ENCODE measurements at regions not wholly inside any gene's neighbourhood (a gene's known extent, or its start where the extent isn't known, plus 50 kb on each side); places are given as distances from the start of the nearest gene placed in this dataset.
A peak's percentile ranks its signal among the peaks of the same experiment; 100 is the strongest.

DNA sequence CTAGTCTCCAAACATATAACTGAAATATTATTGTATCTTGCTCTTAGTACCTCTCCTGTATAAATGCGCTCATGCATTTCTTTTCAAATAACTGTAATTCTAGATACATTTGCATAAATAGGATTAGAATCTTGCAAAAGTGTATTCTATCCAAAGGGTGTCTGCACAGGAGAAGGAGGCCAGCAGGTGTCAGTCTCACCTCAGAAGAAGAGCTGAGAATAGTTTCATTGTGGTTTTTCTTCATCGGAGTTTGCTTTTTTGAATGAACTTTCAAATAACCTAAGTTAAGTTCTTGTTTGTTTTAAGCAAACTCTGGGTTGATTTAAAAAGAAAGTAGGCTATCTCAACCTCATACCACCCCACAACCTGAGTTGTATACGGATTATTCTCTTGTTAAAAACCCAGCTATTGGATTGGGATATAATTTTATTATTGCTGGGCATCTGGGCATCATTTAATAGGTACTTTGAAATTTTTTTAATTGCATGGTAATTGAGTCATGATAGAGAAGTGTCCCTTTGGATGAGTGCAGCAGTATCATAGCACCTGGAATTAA is 125.0 kb upstream of the MLIP start:
- Histone ChIP-seq H3K4me2 (ENCODE audit: low read depth, low read length, poor library complexity, severe bottlenecking) (no peak overlapping the region), H3K9ac (ENCODE audit: low read depth, low read length, poor library complexity, severe bottlenecking) (no peak overlapping the region), H2AFZ (ENCODE audit: low read length) (no peak overlapping the region)

DNA sequence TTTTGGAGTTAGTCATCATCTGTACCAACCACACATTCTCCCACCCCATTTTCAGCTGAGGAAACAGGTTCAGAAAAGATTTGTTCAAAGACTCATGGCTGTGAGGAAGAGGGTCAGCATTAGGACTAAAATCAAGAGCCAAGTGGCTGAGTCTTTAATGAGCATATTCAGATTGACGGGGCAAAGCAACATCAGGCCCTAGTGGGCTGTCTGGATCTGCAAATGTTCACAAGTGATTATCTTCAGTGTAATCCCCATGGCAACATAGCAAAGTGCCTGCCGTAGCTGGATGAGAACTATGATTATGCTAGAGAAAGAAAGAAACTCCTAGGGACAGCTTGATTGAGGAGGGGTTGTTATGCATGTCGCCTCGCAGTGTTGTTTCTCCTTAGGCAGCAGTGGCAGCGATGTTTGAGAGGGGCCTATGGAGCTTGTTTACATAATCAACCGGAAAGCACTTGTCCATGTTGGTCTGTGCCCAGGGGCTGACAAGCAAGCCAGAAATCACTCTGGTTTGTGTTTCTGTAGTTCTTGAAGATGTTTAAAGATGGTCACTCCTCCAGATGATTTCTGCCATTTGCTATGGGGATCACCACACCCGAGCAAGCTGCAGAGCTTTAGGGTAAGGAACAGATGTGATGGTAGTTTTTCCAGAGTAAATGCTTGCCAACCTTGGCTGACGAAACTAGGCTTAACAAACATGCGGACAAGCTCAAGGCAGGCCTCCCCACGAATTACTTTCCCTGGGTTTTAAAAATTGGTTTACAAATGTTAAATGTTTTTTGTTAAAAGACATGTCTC is 124.3 kb upstream of the MLIP start:
- Histone ChIP-seq H3F3A (ENCODE audit: low read depth) (no peaks in the 10 kb centered on the region), H3K27me3 (ENCODE audit: insufficient read depth, low read length, poor library complexity, severe bottlenecking) (no peaks in the 10 kb centered on the region), H2AFZ (ENCODE audit: low read length) (no peak overlapping the region), H3K4me2 (ENCODE audit: low read depth, low read length, poor library complexity, severe bottlenecking) (no peak overlapping the region), H3K36me3 (ENCODE audit: insufficient read depth, low read length) (no peaks in the 10 kb centered on the region), H3K79me2 (ENCODE audit: insufficient read depth, low read length) (no peaks in the 10 kb centered on the region), H3K4me3 (ENCODE audit: low read length, poor library complexity, severe bottlenecking) (no peak overlapping the region), H3K9me3 (ENCODE audit: insufficient read depth, low read depth, low read length) (no peaks in the 10 kb centered on the region), H3K9me2 (replicated peaks; ENCODE audit: low read depth, low read length) (no peaks in the 10 kb centered on the region), H4K20me1 (ENCODE audit: insufficient read depth, low read length, poor library complexity, severe bottlenecking) (no peaks in the 10 kb centered on the region), H3K4me1 (ENCODE audit: insufficient read depth, low read length, poor library complexity, severe bottlenecking) (no peaks in the 10 kb centered on the region), H3K9ac (ENCODE audit: low read depth, low read length, poor library complexity, severe bottlenecking) (no peak overlapping the region)
- no peak for TF ChIP-seq EZH2phosphoT487 (IDR thresholded peaks at IDR 0.05; ENCODE audit: borderline replicate concordance)
- TF ChIP-seq, protein P1, sequence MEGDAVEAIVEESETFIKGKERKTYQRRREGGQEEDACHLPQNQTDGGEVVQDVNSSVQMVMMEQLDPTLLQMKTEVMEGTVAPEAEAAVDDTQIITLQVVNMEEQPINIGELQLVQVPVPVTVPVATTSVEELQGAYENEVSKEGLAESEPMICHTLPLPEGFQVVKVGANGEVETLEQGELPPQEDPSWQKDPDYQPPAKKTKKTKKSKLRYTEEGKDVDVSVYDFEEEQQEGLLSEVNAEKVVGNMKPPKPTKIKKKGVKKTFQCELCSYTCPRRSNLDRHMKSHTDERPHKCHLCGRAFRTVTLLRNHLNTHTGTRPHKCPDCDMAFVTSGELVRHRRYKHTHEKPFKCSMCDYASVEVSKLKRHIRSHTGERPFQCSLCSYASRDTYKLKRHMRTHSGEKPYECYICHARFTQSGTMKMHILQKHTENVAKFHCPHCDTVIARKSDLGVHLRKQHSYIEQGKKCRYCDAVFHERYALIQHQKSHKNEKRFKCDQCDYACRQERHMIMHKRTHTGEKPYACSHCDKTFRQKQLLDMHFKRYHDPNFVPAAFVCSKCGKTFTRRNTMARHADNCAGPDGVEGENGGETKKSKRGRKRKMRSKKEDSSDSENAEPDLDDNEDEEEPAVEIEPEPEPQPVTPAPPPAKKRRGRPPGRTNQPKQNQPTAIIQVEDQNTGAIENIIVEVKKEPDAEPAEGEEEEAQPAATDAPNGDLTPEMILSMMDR (conservative IDR thresholded peaks at IDR 0.05; ENCODE audit: low read length) = no peak

More for the DNA sequence above, 125.0 kb upstream of the MLIP start:
- no peak for TF ChIP-seq EZH2phosphoT487 (IDR thresholded peaks at IDR 0.05; ENCODE audit: borderline replicate concordance)
- TF ChIP-seq, protein P1 (conservative IDR thresholded peaks at IDR 0.05; ENCODE audit: low read length) = peak; percentile 99
- Histone ChIP-seq H3K9me2 (replicated peaks; ENCODE audit: low read depth, low read length) (no peaks in the 10 kb centered on the region), H3K4me1 (ENCODE audit: insufficient read depth, low read length, poor library complexity, severe bottlenecking) (no peaks in the 10 kb centered on the region), H4K20me1 (ENCODE audit: insufficient read depth, low read length, poor library complexity, severe bottlenecking) (no peaks in the 10 kb centered on the region), H3K4me3 (ENCODE audit: low read length, poor library complexity, severe bottlenecking) (no peak overlapping the region), H3K9me3 (ENCODE audit: insufficient read depth, low read depth, low read length) (no peaks in the 10 kb centered on the region), H3F3A (ENCODE audit: low read depth) (no peaks in the 10 kb centered on the region), H3K27me3 (ENCODE audit: insufficient read depth, low read length, poor library complexity, severe bottlenecking) (no peaks in the 10 kb centered on the region), H3K36me3 (ENCODE audit: insufficient read depth, low read length) (no peaks in the 10 kb centered on the region), H3K79me2 (ENCODE audit: insufficient read depth, low read length) (no peaks in the 10 kb centered on the region)

DNA sequence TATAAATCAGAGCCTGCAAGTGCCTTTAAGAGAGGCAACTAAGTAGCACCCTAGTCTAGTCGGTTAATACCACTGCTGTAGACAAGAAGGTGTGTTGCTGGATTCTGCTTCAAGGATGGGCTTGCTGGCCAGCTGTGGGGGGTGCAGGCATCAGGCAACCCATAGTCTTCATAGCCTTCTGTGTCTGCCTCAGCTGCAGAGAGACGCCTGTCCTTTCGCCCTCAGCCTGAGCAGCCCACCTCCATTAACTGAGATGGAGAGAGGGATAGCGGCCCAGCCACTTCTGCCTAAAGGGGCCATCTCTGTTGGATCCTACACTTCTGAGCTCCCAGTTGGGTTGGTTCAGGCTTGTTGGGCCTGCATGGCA is 123.7 kb upstream of the MLIP start:
- Histone ChIP-seq H2AFZ (ENCODE audit: low read length) (no peak overlapping the region), H3K27me3 (ENCODE audit: insufficient read depth, low read length, poor library complexity, severe bottlenecking) (no peaks in the 10 kb centered on the region), H3K79me2 (ENCODE audit: insufficient read depth, low read length) (no peaks in the 10 kb centered on the region), H3F3A (ENCODE audit: low read depth) (no peaks in the 10 kb centered on the region), H3K9me2 (replicated peaks; ENCODE audit: low read depth, low read length) (no peaks in the 10 kb centered on the region), H4K20me1 (ENCODE audit: insufficient read depth, low read length, poor library complexity, severe bottlenecking) (no peaks in the 10 kb centered on the region), H3K9me3 (ENCODE audit: insufficient read depth, low read depth, low read length) (no peaks in the 10 kb centered on the region), H3K9ac (ENCODE audit: low read depth, low read length, poor library complexity, severe bottlenecking) (no peak overlapping the region), H3K36me3 (ENCODE audit: insufficient read depth, low read length) (no peaks in the 10 kb centered on the region), H3K4me3 (ENCODE audit: low read length, poor library complexity, severe bottlenecking) (no peak overlapping the region), H3K4me2 (ENCODE audit: low read depth, low read length, poor library complexity, severe bottlenecking) (no peak overlapping the region), H3K4me1 (ENCODE audit: insufficient read depth, low read length, poor library complexity, severe bottlenecking) (no peaks in the 10 kb centered on the region)
- TF ChIP-seq EZH2phosphoT487 (IDR thresholded peaks at IDR 0.05; ENCODE audit: borderline replicate concordance) = no peak
- TF ChIP-seq, protein P1 (conservative IDR thresholded peaks at IDR 0.05; ENCODE audit: low read length) = no peak

Measured in Loucy (cell line).